Right kidney (tissue), 1 donor: ENCODE measurements at regions not wholly inside any gene's neighbourhood (a gene's known extent, or its start where the extent isn't known, plus 50 kb on each side); places are given as distances from the start of the nearest gene placed in this dataset.

Source experiments
- DNase-seq: peaks from one replicate; pipeline ENCODE4 v3.0.0-alpha.2; 2016

DNA sequence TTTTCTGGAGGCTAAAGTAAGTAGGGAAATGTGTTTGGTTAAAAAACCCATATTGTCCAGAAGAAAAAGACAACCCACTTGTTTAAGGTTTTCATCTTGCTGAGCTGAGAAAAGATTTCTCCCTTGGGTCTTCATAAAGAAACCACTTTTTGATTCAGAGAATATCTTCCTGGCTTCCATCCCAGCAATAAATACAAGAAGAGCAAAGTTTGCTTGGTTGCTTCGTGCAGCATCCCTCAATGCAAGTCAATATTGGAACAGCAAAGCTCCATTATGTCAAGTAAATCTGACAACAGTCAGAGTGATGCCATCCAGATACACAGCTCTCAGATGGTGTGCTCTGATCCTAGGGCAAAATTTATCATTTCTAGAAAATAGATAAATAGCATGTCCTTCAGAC, 118.9 kb upstream of the PIRT start:
- DNase-seq: no peak

DNA sequence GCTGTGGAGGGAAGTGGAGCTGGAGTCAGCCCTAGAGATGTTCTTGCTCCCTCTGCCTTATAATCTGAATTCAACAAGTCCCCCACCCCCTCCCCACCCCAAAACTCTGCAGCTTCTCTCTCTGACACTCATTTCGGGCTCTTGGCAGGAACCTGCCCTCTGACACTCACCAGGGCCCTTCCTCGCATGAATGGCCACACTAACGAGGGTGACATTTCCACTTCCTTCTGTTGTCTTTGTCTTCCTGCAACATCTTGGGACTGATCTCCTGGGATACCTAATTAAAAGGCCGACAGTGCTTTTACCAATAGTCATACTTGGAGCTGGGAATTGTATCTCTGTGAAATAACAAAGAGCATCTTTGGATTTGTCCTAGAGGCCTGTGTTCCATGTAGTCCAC, 106.9 kb upstream of the PIRT start:
- DNase-seq: no peak

DNA sequence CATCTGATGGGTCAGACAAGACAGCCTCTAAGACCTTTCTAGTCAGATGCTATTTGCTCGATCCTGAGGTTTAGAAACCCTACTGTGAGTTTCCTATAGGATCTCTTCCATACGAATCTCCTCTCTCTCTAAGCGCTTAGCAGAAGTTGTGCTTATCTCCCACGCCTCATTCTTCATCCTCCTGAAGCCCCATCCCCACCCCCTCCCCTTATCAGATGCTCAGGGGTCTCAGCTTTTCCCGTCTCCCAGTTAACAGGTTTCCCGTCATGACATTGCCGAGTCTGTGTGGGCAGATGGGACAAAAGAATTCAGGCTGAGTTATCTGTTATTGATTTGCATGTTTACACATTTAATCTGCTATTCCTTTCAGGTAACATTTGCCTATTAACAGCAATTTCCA, 99.0 kb upstream of the PIRT start:
- DNase-seq: no peak

DNA sequence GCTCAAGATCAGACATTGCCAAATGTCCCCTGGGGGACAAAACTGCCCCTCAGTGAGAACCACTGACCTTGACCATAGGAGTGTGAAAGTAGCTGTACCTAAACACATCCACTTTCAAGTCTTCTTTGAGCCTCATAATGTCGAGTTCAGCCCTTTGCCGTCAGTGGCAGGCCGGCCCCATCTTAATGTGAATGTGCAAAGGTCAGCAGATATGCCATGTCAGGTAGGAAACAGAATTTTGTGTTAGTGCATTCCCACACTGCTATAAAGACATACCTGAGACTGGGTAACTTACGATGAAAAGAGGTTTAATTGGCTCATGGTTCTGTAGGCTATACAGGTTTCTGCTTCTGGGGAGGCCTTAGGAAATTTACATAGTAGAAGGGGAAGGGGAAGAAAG, 95.1 kb upstream of the PIRT start:
- DNase-seq: no peak

DNA sequence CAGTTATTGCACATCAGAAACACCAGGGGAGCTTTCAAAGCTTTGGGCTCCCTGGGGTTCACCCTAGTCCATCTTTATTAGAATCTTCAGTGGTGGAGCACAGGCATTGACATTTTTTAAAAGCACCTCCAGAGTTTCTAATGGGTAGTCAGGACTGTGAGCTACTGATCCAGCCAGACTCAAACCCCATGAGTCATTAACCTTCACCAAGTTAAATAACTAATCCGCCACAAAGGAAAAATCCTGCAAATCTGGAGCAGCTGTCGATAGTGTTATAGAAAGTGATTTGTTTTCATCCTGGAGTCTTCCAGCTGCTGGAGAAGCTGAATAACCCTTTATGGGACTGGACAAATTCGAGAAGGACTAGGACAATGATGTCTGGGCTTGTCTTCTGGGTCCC, 93.2 kb upstream of the PIRT start:
- DNase-seq: no peak

DNA sequence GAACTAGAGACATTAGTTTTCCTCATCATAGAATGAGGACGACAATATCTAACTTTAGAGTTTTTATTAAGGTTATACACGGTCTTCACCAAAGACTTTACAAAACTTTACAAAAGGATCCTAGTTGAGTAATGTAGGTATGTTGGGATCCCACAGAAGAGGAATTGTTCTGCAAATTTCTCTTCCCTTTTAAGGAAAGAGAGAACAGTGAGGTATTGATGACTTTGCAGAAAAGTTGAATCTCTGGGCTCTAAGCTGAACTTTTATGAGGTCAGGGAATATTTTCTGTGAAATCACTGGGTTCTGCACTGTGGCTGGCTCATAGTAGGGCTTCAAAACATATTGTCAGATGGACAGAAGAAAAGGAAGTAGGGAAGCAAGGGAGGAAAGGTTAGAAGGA, 89.8 kb upstream of the PIRT start:
- DNase-seq: no peak

DNA sequence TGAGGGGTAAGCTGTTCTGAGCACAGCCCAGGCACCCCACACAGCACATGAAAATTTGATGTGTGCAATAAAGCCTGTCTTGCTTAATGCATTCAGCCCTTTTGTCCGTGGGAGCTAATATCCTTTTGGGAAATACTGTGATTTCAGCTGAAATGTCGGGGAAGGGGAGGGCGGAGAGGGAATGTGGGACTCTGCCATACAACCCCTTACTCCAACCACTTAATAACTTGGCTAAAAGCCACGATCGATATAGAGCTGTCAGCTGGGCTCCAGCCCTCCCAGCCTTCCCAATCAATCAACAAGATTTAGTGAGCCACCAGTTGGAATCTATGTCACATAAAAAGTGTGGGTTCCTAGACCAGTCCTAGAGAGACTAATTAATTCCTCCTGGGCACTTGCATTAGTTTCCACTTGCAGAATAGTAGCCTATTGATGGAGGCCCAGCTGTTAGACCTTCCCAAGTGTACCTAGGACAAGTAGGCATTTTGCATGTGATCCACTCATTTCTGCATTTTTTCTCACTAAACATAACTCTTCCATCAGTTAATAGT, 82.7 kb upstream of the PIRT start:
- no peak for DNase-seq

DNA sequence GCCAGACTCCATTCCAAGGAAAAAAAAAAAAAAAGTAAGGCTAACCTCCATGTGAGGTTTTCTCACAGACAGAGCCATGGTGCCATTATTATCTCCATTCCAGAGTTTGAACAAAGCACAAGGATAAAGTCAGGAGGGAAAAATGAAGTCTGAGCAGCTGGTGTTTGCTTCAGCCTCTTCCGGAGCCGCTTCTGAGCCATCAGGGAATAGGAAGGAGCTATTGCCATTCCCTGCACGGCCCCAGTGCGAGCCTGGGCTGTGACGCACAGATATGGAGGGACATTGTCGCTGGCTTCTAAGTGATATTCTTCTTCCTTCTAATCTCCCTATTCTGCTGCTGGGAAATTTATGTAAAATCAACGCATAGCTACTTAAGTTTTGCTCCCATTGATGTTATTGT, 69.5 kb upstream of the PIRT start:
- no peak for DNase-seq

DNA sequence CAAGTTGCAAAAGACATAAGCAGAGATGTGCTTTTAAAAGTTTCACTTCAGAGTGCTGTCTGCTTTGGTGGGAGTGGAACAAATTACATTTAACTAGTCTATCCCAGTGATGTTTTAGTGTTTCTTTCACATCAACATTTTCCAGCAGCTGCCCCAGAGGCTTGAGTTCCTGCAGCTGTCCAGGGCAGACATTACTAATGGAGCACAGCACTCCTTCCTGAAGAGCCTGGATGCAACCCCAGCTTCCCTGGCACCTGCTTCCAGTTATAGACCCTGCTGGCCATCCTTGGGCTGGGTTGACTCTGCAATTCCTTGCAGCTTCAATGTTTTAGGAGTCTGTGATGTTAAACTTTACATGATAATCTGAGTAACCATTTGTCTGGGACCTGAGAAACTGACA, 61.4 kb upstream of the PIRT start:
- no peak for DNase-seq

DNA sequence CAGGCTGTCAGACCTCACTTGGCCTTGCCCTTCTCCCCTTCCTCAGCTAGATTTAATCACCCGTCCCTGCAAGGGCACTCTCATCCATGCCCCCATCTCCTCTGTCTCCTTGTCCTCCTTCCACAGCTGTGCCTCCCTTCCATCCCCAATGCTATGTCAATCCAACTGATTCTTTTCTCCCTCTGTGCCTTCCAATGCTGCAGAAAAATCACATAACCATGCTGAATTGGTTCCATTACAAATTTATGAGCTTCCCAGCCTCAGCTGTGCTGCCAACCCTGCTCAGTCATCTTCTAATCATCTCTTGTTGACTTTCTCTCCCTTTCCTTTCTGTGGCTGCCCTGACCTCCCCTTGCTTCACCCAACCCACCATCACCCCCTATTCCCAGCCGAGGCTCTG, 56.3 kb upstream of the PIRT start:
- no peak for DNase-seq

DNA sequence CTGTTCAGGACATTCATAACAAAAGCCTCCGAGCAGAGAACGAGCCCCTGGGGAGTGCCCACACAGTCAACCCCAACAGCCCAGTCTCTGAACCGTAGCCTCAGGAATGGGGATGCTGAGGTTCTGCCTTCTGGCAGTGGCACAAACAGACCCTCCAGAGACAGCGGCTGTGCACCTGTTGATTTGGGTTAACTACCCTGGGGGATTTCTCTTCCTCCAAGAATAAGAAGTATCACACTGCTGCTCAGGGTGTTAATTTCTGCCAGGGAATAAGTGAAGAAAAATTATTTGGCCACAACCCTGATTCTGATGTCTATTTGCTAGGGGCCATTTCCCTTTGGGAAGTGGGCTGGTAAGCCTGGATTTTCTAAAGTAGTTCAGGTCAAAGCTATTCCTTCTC, 51.0 kb upstream of the PIRT start:
- DNase-seq: no peak
